Stimulated activated CD4-positive, alpha-beta T cell treated with anti-CD3 and anti-CD28 coated beads, Interleukin-15, amount 100 ng/mL, for 1 hour (primary cell): ENCODE measurements at regions not wholly inside any gene's neighbourhood (a gene's known extent, or its start where the extent isn't known, plus 50 kb on each side); places are given as distances from the start of the nearest gene placed in this dataset.

ENCODE experiments used
- DNase-seq, 2 donors: peaks; one replicate each; pipeline ENCODE4 v3.0.0-alpha.2; 2020; ENCODE audit warnings: low read depth in 1 of 2, low spot score in 1 of 2

DNA sequence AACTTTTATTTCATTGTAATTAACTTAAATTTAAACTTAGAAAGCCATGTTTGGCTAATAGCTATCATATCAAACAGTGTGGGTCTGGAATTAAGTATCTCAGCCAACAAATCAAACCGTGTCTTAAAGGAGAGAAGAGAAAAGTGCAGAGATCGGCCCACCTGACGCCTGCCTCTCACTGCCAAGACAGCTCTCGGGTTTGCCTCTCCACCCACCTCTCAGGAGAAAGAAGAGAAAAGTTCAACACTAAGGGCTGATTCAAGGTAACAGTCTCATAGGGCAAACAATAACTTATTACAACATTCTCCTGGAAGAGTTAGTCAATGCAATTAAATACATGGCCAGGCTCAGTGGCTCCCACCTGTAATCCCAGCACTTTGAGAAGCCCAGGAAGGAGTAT is 64.8 kb upstream of the PRR20G start:
- no peak for DNase-seq

GRCh38 chr3:127351775-127352350 is 64.0 kb upstream of the PRR20G start:
- DNase-seq, result no peak

DNA sequence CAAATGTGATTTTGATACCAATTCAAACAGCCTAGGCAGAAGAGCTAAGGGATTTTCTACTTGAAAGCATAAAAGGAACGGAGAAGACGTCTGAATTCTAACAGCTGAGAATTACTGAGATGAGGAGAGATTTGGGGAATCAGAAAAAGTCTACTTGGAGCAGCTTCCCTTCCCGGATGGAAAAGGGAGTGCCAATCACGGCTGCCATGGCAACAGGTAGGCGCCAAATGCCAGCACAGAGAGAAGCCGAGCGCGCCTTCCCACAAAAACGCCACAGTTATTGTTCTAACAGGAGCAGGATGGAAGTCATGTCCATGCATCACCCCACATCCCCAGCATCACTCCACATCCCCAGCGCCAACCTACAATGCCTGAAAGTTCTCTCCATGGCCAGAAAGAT is 63.5 kb upstream of the PRR20G start:
- no peak for DNase-seq

DNA sequence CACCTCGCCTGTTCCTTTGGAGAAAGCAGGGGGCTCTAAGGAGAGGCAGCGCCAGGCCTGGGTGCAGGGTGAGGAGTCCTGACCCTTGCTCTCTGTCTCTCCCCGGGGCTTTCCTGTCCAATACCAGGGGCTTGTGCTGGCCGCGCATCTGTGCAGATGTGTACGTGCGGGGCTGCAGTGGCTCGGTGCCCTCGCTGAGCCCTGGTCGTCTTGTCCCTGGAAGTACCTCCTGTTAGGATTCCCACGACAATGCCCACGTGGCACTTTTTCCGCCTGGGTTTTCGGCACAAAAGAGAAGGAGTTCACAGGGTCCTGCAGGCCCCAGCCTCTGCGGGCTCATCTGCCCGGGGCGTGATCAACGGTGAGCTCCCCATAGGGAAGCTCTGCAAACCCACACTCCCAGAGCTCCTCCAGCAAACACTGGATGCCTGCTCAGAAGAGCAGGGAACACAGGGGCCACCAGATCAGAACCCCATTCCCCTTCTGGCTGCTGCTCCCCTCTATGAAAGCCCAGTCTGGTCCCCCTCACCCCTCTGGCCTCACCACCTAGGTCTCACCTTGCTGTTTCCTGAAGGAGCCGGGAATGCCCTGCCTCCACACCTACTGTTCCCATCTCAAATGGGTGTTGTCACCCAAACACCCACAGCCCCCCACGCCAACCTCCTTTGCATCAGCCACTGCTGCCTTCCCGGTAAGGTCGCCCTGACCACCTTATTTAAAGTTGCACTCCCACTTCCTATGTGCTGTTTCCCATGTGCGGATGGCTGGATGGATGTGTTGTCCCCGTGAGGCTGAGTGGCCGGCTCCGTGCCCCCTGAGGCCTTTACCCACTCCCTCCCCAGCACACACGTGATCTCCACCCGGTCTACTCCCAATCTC is 62.6 kb upstream of the PRR20G start:
- no peak for DNase-seq

- DNase-seq, result no peak
Observed at GRCh38 chr3:127349501-127350171, 61.8 kb upstream of the PRR20G start.

- no peak for DNase-seq
Observed at GRCh38 chr3:127342735-127343134, 54.9 kb upstream of the PRR20G start.

- no peak for DNase-seq
Observed at GRCh38 chr3:127339928-127340861, 52.3 kb upstream of the PRR20G start.

GRCh38 chr3:127339016-127339415 is 51.2 kb upstream of the PRR20G start:
- no peak for DNase-seq

DNA sequence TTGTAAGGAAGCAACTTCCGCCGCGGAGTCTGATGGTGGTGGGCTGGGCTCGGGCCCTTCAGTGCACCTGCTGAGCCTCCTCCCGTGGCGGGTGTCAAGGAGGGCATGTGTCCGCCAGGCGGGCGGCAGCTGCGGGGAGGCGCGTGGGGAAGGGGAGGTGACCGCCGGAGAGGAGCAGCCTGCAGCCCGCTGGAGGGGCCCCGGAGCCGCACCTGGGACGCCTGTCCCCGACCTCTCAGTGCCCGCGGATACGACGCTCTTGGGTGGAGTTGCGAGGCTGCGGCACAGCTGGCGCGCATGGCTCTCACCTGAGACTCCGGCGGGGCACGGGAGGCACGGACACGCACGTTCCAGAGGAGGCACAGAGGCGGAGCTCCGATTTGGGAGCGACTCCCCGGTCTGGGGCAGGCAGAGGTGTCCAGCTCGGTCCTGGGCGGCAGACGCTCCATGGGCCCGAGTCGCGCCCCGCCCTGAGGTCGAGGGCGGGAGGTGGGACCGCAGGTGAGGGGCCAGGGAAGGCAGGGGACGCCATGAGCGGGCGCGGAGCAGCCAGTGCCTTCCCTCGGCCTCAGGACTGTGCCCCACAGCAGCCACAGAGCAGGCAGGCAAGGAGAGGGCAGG is 50.2 kb upstream of the PRR20G start:
- no peak for DNase-seq
